NCI-H128 (cell line): ENCODE measurements at regions not wholly inside any gene's neighbourhood (a gene's known extent, or its start where the extent isn't known, plus 50 kb on each side); places are given as distances from the start of the nearest gene placed in this dataset.

Source experiments
- DNase-seq: peaks from one replicate; lab custom pipeline; 2025; ENCODE audit not compliant: unreplicated experiment; lab: John Stamatoyannopoulos, UW

DNA sequence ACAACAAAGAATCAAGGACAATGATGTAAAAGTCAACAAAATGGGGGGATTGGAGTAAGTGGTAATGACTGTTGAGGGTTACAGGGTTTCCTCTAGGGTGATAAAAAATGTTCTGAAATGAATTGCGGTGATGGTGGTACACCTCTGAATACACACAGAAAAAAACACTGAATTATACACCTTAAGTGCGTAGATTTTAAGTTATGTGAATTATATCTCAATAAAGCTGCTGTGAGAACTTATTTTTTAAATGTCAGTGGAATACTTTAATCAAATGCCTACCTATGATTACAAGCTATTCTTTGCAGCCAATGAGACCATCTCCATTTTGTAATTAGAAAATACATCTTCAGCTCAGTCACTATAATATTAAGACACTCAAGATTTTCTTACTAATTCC is 53.5 kb downstream of the ZNF608 start:
- no peak for DNase-seq

DNA sequence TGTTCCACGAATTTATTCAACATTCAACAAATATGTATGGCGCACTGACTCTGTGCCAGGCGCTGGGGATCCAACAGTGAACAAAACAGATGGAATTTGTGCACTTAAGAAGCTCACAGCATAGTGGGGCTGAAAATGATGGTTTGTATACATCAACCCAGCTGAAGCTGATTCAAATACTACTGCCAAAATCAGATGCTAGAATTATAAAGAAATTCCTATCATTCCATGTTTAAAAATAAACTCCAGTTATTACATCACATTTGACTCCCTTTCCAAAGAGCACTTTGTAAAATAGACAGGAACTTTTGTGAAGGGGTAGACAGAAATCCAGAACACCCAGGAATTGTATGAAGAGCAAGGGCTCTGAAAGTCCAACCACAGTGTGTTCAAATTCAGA is 54.1 kb downstream of the ZNF608 start:
- DNase-seq = no peak

DNA sequence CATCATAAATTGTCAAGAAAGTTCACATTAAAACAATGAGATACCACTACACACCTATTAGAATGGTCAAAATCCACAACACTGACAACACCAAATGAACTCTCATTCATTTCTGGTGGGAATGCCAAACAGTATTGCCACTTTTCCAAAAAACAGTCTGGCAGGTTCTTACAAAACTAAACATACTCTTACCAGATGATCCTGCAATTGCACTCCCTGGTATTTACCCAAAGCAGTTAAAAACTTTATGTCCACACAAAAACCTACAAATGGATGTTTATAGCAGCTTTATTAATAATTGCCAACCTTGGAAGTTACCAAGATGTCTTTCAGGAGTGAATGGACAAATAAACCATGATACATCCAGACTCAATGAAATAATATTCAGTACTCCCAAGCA is 56.8 kb downstream of the ZNF608 start:
- no peak for DNase-seq

DNA sequence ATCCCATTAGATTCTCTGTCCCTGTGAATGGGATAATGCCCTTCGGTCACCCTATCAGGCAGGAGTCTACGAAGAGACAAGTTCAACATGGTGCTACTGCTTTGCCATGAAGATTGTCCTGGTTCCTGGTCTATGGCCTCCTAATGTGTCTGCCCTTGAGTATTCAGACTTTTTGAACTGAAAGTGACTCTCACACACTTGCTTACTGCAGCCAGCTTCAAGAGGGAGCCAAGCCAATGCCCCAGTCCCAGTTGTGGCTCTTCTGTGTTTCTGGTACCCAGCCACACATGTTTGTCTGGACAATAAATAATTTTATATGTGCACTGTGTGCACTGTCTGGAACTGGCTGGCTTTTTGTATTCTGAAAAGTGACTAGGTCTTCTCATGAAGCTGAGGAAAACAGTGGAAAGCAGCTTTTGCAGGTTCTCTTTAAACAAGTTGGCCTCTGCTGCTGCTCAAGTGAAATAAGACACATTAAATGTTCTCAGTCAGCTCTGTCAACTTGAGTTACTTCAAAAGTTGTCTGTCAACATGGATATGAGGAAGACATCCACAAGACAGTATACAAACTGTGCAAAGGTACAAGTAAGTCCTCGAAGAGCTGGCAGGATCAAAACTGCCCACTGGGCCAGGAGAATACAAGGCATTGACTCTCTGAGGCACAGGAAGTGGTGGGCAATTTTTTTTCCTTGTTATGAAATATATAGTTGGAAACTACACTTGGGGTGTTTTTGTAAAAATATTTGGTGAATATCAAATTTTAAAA is 60.0 kb downstream of the ZNF608 start:
- no peak for DNase-seq

DNA sequence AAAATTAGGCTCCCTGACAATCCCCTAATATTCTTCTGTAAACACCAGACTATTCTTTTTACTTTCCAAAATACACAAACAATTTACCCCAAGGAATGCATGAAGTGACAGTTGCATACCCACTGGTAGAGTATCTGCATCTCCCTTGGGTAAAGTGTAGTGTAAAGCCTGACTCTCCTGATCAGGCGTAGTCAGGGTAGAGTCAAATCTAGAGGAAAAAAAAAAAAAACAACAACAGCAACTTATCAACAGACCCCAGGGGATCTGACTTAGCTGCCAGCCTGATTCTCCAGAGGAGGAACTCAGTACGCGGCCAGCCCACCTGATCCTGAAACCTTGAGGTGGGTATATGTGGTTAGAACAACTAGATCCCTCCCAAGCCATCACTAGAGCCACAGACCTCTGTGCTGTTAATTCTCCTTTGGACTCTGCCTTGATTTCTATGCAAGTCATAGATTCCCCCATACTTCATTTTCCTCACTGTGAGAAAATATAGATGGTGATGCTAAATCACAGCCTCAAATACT is 61.0 kb downstream of the ZNF608 start:
- DNase-seq = no peak

DNA sequence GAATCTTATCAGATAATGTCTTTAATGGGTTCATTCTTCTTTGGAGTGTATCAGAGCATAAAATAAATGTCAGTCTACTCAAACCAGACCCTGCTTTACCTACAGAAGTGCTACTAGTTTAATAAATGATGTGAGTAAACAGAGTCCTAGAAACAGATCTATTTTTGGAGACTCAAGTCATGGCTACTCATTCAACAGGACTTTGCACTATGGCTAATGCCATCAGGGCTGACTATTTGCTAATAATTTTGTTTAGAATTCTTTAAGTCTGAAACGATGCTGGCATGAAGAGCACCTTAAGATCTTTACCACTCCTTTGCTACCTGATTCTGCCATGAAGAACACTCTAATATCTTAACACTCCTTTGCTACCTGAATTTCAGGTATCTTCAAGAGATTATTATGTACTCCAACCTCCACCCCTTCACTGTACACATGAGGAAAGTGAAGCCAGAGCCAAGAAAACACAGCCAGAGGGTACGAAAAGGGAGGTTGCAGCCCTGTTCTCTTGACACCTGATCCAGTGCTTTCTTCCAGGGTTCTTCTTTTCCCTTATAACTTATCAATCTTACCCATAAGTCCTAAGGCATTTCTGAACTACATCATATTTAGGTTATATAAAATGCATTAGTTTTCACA is 62.4 kb downstream of the ZNF608 start:
- DNase-seq = no peak

DNA sequence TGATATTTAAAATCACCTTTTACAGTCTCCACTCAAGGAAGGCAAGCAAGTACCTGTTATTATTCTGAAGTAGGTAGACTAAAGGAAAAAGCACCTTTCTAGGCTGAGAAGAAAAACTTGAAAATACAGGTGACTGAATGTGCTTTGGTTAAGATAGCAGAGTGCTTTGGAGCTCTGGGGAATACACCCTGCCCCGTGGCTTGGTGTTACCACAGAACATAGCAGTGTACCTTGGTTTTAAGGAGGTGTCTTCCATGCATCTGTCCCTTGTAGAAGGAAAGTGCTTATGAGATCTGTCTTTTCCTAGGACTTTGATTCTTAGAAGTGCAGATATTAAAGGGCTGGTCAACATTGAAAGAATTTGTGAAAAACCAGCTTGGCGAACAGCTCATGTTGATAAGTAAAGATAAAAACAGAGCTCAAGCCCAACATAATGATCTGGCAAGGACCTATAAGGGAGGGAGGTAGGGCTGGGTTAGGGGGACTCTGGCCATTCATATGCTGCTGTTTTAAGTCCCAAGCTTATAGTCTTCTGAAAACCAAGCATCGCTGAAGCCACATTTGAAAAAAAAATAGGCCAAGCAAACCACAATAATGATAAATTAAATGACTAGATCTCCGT is 66.8 kb downstream of the ZNF608 start:
- DNase-seq = no peak

DNA sequence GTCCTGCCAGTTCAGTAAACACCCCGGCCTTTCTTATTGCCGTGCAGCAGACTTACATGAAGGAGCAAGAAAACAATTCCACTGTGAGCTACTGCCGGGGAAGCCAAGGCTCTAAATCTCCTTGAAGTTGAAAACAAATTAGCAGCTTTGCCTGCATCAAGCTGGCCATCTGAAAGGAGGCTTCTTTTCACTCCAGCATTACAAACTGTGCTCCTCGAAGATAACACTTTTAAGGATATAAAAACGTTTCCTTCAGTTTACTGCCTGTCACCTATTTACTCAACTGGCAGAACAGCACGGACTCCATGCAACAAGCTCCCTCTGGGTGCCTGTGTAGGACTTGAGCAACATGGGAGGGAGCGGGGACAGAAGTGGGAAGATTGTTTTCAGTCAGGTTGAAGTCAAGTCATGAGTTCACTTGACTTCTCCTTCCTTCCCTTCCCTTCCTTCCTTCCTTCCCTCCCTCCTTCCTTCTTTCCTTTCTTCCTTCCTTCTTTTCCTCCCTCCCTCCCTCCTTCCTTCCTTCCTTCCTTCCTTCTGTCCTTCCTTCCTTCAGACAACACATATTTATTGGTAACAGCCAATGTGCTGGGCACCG is 67.4 kb downstream of the ZNF608 start:
- no peak for DNase-seq

DNA sequence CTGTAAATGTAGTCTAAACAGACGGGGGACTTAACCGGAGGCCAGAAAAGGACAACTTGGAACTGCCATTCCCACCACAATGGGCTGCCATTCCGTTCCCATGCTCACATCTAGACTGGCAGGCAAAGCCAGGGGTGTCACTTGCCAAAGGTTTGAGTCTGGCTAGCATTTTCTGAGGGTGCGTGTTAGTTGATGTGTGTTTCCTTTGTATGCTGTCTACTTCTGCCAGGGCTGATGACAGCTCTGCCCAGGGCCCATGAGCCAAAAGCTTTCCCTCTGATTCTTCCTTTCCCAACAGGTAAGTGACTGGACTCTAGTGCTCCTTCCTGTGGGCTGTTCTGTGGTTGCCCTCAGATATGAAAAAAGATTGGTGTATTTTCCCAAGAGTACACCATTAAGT is 68.0 kb downstream of the ZNF608 start:
- DNase-seq = no peak

DNA sequence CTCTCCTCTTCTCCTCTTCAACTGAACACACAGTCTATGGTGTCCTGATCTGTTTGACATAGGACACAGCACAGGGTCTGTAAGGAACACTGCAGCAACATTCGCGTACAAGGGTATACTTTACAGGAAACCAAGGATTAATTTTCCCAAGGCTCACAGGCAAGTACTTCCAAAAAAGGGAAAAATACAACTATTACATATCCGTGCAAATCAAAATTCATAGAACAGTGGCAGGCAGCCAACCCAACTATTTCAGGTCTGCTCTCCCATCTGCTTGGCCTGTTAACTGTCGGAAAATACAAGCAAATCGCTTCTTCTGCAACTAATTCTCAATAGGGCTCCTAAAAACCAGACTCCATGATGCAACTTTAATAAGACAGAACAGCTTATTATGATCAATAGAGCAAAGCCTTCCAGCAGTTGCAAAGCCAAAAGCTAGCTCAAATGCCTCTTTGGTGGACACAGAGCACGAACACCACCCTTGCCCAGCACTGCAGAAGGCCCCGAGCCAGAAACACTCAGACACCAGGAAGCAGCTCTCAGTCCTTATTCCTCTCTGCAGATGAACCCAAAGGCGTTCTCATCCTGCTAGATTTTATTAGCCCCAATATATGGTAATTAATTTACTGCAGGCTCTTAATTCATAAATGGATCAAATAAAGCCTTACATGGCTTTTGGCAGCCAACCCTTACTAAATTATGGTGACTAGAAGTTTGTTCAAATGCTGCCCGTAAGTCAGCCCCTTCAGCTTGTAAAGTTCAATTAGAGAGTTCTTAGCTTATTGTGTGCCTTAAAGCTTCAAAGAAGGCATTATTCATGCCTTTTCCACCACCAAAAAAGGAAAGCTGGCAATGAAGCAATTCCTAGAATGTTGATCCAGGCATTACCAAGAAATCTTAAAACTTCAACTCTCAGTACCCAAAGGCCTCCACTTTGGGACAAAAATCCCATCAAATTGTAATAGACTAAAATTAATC is 68.8 kb downstream of the ZNF608 start:
- no peak for DNase-seq

DNA sequence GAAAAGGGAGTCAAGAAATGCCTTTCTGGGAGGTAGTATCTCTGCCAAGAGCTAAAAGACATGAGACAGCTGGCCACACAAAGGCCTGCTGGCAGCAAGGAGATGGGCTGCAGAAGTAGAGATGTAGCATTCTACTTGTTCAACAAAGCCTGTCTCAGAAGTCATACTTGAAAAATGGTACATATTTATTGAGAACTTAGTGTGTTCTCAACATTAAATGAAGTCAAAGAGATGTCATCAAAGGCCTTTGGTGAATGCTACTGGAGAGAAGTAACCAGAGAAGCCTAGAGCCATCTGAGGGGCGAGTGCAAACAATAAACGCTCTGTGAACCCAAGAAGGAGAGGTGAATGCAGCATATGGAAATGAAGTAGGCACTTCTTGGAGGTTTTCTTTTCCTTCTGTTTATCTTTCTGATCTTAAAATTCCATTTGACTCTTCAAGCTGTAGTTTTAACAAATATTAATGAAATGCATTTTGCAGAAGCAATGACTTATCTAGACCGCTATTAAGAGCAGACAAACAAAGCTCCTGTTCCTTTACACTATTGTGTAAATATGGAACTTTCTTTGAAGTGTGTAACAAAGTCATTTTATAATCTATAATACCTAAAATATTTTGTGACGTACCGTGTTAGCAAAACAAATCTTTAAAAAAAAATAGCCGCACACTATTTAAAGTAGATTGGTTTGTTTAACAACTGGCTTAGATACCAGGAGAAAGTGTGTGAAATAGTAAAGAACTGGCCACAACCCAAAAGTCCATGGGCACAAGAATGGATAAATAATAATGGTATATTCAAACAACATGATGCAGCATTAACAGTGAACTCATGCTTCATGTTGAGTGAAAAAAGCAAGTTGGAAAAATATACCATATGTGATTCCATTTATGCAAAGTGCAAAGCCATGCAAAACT is 70.2 kb downstream of the ZNF608 start:
- no peak for DNase-seq

DNA sequence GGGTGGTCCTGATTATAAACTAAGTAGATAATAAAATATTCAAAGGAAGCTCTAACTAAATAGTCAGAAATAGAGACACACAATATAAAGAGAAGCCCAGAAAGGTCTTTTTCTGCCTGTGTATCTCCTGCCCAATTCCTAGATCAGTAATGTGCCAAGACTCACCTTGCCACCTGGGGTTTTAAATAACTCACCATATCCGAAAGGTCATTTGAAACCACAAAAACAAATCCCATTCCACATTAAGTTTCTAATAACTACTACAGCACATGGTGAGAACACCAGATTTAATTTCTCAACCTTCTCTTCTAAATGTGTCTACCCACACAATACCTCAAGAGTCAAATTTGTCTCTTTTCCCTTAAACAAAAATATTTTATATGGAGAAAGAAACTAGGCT is 75.2 kb downstream of the ZNF608 start:
- DNase-seq = no peak

DNA sequence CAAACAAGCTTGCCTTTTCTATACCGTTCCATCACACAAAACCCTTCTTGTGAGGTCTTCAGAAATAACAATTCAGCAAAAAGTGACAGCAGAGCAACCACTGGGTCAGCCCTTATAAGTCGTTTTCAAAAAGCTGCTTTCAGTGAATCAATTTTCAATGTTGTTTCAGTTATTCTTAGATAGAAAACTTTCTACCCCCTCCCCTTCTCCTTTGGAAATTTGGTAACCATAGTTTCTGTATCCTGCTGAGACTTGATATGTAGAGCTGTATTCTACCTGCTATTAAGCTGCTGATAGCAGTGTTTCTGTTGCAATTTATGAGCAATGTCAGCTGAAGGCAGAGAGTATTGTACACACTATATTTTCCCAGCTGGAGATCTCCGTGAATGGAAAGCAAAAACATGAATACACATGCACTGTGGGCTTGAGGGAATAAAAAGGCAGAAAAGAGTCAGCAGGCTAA is 75.7 kb downstream of the ZNF608 start:
- no peak for DNase-seq

DNA sequence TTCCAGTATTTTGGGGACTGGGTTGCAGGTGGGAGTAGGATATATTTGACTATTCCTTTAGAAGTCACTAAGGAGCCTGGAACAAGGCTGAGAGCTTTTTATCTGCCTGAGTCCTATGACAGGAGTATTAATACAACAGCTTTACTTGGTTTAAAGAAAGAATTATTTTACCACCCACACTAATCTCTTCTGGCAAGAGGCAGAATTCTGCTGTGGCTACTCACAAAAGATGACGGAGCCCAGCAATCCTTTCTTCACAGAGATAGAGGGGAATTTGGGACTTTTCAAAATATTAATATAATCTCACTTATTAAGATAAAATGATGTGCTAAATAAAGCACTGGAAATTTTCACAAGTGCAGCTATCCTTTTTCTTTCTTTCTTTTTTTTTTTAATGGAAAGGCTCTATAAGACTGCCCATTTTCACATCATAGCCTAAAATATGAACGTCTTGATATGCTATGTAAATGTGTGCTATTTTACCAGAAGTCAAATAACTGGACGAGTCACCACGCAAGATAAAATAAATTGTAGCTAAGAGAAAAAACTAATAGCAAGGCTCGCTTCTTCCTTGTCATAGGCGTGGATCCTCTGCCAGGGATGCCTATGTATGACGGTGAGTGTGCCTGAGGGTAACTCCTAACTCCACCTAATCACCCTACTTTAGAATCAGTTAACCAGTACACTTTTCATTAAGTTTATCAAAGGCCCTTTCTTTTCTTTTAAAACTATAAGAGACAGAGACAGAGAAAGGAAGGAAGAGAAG is 76.3 kb downstream of the ZNF608 start:
- no peak for DNase-seq

DNA sequence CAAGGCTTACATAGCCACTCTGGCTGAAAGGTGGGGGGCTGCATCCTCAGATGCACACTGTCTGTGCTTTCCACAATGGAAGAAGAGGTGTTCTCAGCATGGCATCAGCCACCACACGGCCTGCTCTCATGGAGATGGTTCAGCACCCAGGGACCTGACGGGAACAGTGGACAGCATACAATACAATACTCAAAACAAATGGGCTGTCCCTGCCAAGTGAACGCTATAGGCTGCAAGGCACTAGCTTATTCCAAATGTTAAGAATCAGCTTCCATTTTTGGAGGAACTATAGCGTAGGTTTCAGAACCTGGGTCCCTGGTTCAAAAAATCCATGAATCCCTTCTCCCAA is 77.2 kb downstream of the ZNF608 start:
- DNase-seq = no peak

DNA sequence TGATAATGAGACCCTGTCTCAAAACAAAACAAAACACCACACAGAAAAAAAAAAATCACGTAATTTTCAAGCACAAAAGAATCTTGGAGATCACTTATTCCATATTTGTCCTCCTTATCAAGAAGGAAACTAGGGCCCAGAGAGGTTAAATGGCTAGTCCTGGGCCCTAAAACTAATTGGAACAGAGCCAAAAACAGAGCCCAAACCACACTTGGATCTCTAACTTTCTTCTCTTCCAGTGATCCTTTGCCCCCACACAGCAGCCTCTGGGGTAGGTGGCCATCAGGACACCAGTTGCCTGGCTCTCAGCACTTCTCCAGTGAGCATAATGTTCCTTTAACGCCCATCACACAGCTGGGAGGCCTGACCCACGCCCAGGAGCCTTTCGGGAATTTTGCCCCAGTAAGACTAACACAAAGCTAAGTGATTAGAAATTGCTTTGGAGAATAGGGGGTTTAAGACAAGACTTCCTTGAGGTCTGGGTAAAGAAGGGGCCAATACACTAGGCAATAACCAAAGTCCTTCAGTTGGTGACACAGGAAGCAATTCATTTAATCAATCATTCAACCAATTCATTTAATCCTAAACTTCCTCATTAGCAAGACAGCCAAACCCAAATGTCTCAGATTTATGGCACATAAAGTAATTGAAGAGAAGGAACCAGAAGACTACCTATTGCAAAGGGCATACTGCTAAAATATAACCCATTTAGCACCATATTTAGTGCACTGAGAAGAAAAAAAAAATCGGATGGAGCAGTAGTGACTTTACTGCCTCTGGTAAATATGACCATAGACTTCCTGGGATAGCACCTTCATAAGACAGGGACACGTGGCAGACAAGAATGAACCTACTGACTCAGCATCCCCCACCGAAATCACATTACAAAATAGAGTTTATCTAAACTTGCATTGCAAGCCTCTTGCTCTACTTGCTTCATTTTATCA is 77.8 kb downstream of the ZNF608 start:
- no peak for DNase-seq

DNA sequence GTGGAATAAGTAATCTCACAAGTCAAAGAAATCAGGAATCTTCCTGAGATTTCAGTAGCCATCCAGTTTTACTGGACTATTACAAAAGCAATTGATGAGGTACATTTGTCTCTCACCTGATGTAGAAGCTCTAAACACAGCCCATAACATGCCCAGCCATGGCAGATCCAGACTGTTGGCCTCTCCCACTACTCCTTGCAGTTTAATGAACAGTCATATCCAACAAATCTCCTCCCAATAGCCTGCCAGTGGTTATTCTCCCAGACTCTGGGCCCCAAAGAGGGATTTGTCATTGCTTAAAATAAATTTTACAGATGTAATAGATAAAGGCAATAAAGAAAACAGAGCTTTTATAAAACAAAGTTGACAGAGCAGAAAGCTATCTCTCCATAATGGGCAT is 80.8 kb downstream of the ZNF608 start:
- no peak for DNase-seq

DNA sequence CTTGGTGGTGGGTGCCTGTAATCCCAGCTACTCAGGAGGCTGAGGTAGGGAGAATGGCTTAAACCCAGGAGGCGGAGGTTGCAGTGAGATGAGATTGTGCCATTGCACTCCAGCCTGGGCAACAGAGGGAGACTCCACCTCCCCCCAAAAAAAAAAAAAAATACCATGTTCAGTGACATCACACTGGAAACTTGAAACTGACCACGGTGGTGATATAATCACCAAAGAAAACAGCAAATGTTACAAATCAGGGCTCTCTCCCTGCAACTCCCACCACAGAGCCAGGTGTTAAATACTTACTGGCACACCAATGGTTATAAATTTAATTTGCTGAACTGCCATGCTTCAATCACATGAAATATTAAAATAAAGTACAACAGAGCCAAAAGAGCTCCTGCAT is 81.4 kb downstream of the ZNF608 start:
- DNase-seq = no peak
